GF-D8 (cell line): ENCODE measurements at regions not wholly inside any gene's neighbourhood (a gene's known extent, or its start where the extent isn't known, plus 50 kb on each side); places are given as distances from the start of the nearest gene placed in this dataset.
"Not testable (repeated sequence)": the region's sequence is repeated elsewhere in the genome, so short reads cannot be mapped to it uniquely, and the experiment has no call there.

ENCODE experiments used
- DNase-seq: peaks from one replicate; lab custom pipeline; 2025; lab: John Stamatoyannopoulos, UW

DNA sequence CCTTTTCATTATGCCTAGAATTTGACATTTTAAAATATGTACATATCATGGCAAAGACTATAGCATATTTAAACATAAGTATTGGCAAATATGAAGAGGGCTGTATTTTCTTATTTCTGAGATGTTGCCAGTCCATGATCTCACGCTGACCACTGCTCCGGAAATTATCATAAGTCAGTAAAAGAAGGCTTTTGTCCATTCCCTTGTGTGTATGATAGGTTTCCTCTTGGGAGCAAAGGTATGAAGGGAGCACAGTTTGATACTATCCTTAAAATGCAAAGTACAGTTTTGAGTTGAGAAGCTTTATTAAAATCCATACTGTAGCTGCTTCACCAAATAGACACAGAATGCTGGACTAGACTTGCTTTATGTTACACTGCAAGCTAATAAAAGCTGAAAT is 52.6 kb upstream of the AGA start:
- no peak for DNase-seq

- DNase-seq, result not testable (repeated sequence)
Observed at GRCh38 chr4:177495626-177496025, 53.4 kb upstream of the AGA start.

DNA sequence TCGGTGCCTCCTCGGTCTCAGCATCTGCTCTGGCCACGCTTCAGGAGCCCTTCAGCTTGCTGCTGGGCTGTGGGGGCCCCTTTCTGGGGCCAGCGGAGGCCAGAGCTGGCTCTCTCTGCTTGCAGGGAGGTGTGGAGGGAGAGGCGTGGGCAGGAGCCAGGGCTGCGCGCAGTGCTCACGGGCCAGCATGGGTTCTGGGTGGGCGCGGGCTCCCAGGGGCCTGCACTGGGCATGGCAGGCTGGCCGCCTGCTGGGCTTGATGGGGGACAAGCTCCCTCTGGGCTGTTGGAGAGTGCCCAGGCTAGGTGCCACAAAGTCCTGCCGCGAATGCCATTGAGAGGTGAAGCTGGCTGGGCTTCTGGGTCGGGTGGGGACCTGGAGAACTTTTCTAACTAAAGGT is 57.3 kb upstream of the AGA start:
- DNase-seq, result no peak

DNA sequence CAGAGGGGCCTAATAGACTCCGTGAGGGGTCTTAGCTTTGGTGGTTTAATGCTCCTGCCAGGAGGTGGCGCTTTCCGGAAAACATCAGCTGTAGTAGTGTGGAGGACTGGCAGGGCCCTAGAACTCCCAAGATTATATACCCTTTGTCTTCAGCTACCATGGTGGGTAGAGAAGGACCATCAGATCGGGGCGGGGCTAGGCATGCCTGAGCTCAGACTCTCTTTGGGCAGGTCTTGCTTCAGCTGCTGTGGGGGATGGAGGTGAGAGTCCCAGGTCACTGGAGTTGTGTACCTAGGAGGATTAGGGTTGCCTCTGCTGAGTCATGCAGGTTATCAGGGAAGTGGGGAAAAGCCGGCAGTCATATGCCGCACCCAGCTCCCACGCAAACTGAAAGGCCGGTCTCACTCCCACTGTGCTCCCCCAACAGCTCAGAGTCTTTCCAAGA is 63.0 kb upstream of the AGA start:
- no peak for DNase-seq

- no peak for DNase-seq
Observed at GRCh38 chr4:177508662-177509061, 66.4 kb upstream of the AGA start.

- DNase-seq, result no peak
Observed at GRCh38 chr4:177509226-177509745, 67.0 kb upstream of the AGA start.

DNA sequence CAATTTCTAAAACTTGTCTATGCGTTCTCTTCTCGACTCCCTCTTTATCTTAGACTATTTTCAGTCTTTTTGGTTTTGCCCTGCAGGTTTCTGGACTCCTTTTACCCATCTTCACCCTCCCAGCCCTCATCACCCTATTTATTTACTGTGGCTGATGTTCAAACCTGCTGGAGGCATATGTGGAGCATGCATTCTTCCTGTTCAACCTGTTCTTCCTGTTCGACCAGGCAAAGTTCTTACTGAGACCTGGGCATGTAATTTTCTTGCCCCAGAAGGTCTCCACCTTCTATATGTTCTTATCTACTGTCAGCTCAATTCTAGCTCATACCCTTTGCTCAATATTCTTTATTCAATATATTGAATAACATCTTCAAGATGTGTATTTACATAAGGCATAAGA is 69.4 kb upstream of the AGA start:
- no peak for DNase-seq

GRCh38 chr4:177512646-177513045 is 70.4 kb upstream of the AGA start:
- no peak for DNase-seq

DNA sequence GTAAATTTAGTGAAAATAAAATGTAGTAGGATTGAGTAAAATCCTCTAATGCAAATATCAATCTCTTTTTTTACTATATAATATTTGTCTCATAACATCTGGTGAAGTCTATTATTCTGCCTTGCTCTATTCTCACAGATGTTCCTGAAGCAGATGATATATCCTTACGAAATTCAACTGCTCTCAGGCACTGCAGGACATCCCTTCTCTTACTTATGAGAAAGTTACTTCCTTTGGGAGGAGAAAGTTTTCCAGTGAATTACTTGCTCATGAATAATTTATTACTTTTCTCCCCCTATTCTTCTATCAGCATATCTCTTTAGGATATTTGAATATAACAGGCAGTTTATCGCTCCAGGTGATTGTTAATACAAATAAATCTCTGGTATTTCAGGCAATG is 75.6 kb upstream of the AGA start:
- DNase-seq, result no peak

DNA sequence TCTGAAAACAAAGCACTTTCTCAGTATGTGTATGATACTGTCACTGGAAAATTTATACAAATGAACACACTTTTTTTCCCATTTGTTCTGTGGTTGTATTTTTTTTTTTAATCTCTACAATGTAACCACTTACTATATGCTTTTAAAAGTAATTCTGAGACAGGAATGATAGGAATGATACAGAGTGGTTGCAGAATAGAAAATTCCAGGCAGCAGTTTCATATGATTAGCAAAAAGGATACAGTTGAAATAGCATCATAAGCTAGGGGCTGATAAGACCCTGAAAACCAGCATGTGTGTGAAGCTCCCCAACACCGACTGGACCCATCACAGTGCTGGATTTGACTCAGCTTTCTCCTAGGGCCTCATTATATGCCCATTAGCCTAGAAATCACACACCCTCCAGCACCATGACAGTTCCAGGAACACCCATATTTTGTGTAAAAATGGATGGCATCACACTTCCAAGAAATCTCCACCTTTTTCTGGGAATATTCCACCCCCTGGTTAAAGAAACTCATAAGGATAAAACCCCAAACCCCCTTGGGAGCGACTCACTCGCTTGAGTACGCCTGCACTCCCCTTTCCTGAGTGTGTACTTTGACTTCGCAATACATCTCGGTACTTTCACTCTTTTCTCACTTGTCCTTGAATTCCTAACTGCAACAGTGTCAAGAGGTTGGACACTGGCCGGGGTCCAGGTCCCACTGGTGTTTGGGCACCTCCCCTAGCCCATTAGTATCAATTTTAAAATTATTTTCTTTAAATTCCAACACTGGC is 77.4 kb upstream of the AGA start:
- no peak for DNase-seq

DNA sequence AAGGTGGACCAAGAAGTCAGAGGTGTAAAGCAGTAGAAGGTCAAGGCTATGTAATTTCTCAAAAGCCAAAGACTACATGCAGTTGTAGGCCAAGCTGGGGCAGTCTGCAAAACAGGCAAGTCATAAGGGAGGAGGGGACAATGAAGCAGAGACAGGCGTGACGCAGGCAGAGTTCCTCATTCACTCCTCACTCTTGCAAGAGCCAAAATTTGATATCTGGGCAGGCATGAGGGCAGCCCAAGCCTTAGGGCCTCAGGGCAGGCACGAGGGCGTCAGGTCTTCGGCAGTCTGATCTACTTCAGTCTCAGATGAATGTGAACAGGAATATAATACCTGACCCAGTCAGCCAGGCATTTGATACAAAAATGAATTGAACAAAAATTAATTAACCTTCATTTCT is 86.4 kb upstream of the AGA start:
- DNase-seq, result no peak

GRCh38 chr4:177530561-177530960 is 88.3 kb upstream of the AGA start:
- DNase-seq, result no peak

DNA sequence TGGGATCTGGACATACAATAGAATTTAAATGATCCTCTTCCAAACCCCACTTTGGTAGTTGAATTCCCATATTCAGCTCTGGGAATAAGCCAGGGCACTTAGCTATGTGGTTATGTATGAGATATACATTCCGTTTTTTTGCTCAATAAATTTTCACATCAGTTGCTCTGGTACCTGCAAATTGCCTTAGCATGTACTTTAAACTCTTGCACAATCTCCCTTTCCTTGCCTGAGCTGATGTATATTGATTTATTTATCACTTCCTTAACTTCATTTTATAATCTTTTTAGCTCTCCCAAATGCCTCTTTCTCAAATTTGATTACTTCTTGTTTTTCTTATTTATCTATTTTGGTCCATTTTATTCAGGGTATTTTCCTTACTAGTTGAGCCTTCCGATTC is 90.1 kb upstream of the AGA start:
- no peak for DNase-seq

GRCh38 chr4:177534841-177535240 is 92.6 kb upstream of the AGA start:
- not testable (repeated sequence) for DNase-seq

GRCh38 chr4:177546745-177547144 is 104.5 kb upstream of the AGA start:
- DNase-seq, result no peak

DNA sequence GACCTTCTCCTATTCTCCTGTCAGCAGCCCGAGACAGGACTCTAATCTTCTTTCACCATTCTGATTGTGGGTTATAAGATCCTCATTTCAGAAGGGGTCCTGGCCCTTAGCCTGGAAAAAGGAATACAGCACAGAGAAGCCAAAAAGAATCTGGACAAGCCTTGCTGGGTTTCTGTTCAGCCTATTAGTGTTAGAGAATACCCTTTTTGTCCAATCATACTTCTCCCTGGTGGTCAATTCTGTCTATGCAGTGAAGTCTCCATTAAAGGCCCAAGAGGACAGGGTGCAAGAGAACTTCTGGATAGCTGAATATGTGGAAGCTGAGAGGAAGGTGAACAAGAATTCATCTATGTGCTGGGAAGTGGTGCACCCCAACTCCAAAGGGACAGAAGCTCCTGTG is 105.7 kb upstream of the AGA start:
- no peak for DNase-seq

- no peak for DNase-seq
Observed at GRCh38 chr4:177555007-177555574, 112.9 kb upstream of the AGA start.

GRCh38 chr4:177557416-177557815 is 115.2 kb upstream of the AGA start:
- no peak for DNase-seq

- no peak for DNase-seq
Observed at GRCh38 chr4:177558995-177559394, 116.8 kb upstream of the AGA start.

DNA sequence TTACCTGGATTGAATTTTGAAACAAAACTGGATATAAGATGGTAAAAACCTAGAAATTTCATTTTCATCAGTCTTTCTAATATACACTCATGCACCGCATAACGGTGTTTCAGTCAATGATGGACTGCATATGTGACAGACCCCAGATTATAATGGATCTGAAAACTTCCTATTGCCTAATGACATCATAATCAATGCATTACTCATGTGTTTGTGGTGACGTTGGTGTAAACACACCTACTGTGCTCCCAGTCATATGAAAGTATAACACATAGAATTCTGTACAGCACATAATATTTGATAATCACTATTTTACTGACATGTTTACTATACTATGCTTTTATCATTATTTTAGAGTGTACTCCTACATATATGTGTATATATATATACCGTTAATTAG is 119.9 kb upstream of the AGA start:
- no peak for DNase-seq

DNA sequence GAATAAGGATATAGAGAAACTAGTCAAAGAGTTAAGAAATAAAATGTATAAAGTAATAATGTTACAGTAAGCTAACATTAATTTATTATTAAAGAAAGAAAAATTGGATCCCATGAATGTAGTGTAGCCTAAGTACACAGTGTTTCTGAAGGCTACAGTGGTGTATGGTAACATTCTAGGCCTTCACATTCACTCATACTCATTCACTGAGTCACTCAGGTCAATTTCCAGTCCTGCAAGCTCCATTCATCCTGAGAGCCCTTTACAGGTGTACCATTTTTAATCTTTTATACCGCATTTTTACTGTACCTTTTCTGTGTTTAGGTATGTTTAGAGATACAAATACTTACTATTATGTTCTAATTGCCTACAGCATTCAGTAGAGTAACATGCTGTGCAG is 120.6 kb upstream of the AGA start:
- DNase-seq, result no peak

- DNase-seq, result no peak
Observed at GRCh38 chr4:177566691-177567090, 124.5 kb upstream of the AGA start.

DNA sequence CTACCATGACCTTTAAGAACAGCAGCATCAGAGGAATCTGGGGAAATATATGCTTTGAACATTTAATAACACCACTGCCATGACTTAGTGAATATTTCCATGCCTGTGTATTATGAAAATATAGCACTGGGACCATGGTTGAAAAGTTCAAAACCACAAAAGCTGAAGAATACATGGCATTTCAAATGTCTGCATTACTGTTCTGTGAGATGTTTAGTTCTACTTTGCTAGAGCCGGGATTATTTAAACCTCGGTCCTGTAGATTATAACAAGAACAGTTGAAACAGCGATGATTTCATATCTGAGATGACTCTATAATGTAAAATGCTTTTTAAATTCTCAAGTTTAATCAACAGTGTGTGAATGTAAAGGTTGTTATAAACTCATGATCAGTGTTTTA is 126.7 kb upstream of the AGA start:
- DNase-seq, result no peak

- DNase-seq, result no peak
Observed at GRCh38 chr4:177569434-177569833, 127.2 kb upstream of the AGA start.
